C4-2B (cell line): ENCODE measurements at regions not wholly inside any gene's neighbourhood (a gene's known extent, or its start where the extent isn't known, plus 50 kb on each side); places are given as distances from the start of the nearest gene placed in this dataset.

Experiments
- ZFX ChIP-seq: fragments of 450-650 bp; IDR thresholded peaks from 2 replicates; pipeline ENCODE4 v1.6.1; 2017
- TF ChIP-seq, protein P1 (sequence below): fragments of 450-650 bp; conservative IDR thresholded peaks from 2 replicates; pipeline ENCODE4 v1.5.1; 2017; ENCODE audit warnings: mild to moderate bottlenecking

DNA sequence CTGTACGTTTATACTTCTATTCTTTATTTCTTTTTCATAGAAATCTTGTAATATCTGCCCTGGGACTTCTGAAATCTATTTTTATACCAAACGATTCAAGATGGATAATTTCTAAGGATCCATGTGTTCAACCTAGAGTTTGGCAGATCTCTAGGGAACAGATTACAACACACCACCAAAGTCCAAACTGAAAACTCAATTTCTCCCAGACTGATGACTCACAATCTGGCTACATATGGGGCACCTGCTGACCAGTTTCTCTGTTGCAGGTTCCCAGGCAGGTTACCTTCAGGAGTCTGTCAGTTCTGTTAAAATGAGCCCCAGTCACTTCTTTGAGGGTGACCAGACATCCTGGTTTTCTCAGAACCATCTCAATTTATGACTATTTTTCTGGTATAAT lies 439.4 kb downstream of the GPATCH2 start:
- TF ChIP-seq ZFX: no peak
- TF ChIP-seq, protein P1, sequence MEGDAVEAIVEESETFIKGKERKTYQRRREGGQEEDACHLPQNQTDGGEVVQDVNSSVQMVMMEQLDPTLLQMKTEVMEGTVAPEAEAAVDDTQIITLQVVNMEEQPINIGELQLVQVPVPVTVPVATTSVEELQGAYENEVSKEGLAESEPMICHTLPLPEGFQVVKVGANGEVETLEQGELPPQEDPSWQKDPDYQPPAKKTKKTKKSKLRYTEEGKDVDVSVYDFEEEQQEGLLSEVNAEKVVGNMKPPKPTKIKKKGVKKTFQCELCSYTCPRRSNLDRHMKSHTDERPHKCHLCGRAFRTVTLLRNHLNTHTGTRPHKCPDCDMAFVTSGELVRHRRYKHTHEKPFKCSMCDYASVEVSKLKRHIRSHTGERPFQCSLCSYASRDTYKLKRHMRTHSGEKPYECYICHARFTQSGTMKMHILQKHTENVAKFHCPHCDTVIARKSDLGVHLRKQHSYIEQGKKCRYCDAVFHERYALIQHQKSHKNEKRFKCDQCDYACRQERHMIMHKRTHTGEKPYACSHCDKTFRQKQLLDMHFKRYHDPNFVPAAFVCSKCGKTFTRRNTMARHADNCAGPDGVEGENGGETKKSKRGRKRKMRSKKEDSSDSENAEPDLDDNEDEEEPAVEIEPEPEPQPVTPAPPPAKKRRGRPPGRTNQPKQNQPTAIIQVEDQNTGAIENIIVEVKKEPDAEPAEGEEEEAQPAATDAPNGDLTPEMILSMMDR: no peak
